Calu3 (cell line): ENCODE measurements at regions not wholly inside any gene's neighbourhood (a gene's known extent, or its start where the extent isn't known, plus 50 kb on each side); places are given as distances from the start of the nearest gene placed in this dataset.

Source experiments
- BruUV-seq: library from RNA; stranded (reverse); fragments of 400-500 nt; replicated peaks from 2 replicates; lab custom pipeline; 2021; lab: Mats Ljungman, UMichigan
- CTCF ChIA-PET: fragments of 300-600 bp; sonication (Branson Sonifier 250); formaldehyde crosslinking; loops from one replicate; lab custom pipeline; 2022; ENCODE audit warnings: antibody characterized with exemption; lab: Charles Lee
- DNase-seq: peaks from one replicate; pipeline ENCODE4 v3.0.0; 2022
- H3K27ac Mint-ChIP-seq: one replicate; pipeline ENCODE4 v1.8.0; 2022; ENCODE audit warnings: mixed read lengths; ENCODE audit not compliant: unreplicated experiment
- H3K27me3 Mint-ChIP-seq: one replicate; pipeline ENCODE4 v1.8.0; 2022; ENCODE audit warnings: mixed read lengths; ENCODE audit not compliant: unreplicated experiment
- H3K36me3 Mint-ChIP-seq: one replicate; pipeline ENCODE4 v1.8.0; 2022; ENCODE audit warnings: mild to moderate bottlenecking, moderate library complexity, mixed read lengths; ENCODE audit not compliant: insufficient read depth, unreplicated experiment
- H3K4me1 Mint-ChIP-seq: one replicate; pipeline ENCODE4 v1.8.0; 2022; ENCODE audit warnings: mild to moderate bottlenecking, low read depth, mixed read lengths; ENCODE audit not compliant: unreplicated experiment
- H3K4me3 Mint-ChIP-seq: one replicate; pipeline ENCODE4 v1.8.0; 2022; ENCODE audit warnings: mild to moderate bottlenecking, low read depth, moderate library complexity, mixed read lengths; ENCODE audit not compliant: unreplicated experiment
- H3K9me3 Mint-ChIP-seq: one replicate; pipeline ENCODE4 v1.8.0; 2022; ENCODE audit warnings: low read depth, mixed read lengths; ENCODE audit not compliant: unreplicated experiment
- intact Hi-C: fragments of 100-400 bp; cut with micrococcal nuclease; formaldehyde crosslinking; loops from one replicate; pipeline ENCODE4 v1.10.0; 2022; ENCODE audit not compliant: unreplicated experiment
- TF ChIP-seq, protein P1 (sequence below): fragments of 200-600 bp; IDR thresholded peaks from one replicate; pipeline ENCODE4 v1.8.0; 2022; ENCODE audit warnings: antibody characterized with exemption; ENCODE audit not compliant: unreplicated experiment

DNA sequence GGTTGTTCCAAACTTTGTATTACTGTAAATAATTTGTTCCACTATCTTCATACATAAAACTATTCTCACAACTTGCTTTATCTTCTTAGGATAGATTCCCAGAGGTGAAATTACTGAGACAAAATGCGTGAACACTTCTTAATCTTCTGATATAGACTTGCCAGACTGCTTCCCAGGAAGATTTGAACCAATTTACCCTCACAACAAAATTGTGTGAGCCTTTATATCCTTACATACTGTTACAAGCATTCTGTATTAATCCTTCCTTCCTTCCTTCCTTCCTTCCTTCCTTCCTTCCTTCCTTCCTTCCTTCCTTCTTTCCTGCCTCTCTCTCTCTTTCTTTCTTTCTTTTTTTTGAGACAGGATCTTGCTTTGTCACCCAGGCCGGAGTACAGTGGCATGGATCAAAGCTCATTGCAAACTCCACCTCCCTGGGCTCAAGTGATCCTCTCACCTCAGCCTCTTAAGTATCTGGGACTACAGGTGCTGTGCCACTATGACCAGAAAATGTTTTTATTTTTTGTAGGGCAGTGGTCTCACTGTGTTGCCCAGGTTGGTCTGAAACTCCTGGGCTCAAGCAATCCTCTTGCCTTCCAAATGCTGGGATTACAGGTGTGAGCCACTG, 57.1 kb upstream of the SSR3 start:
- no peaks in the 10 kb centered on the region for H3K9me3 Mint-ChIP-seq
- CTCF ChIA-PET, result no interaction called here
- no peak overlapping the region for H3K4me3 Mint-ChIP-seq
- DNase-seq, result no peak
- H3K36me3 Mint-ChIP-seq, result no peaks in the 10 kb centered on the region
- intact Hi-C loops, result no loop called here
- peaks cover 32% of the 10 kb centered on the region for H3K4me1 Mint-ChIP-seq
- no peaks in the 10 kb centered on the region for H3K27me3 Mint-ChIP-seq
- BruUV-seq, result no TSS peak
- H3K27ac Mint-ChIP-seq, result no peak overlapping the region
- TF ChIP-seq, protein P1, sequence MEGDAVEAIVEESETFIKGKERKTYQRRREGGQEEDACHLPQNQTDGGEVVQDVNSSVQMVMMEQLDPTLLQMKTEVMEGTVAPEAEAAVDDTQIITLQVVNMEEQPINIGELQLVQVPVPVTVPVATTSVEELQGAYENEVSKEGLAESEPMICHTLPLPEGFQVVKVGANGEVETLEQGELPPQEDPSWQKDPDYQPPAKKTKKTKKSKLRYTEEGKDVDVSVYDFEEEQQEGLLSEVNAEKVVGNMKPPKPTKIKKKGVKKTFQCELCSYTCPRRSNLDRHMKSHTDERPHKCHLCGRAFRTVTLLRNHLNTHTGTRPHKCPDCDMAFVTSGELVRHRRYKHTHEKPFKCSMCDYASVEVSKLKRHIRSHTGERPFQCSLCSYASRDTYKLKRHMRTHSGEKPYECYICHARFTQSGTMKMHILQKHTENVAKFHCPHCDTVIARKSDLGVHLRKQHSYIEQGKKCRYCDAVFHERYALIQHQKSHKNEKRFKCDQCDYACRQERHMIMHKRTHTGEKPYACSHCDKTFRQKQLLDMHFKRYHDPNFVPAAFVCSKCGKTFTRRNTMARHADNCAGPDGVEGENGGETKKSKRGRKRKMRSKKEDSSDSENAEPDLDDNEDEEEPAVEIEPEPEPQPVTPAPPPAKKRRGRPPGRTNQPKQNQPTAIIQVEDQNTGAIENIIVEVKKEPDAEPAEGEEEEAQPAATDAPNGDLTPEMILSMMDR, result no peak

GRCh38 chr3:156610154-156610553, 55.2 kb upstream of the SSR3 start:
- H3K4me3 Mint-ChIP-seq, result no peak overlapping the region
- H3K36me3 Mint-ChIP-seq, result peaks cover 11% of the 10 kb centered on the region
- intact Hi-C loops, result no loop called here
- BruUV-seq, result no TSS peak
- H3K9me3 Mint-ChIP-seq, result no peaks in the 10 kb centered on the region
- no peaks in the 10 kb centered on the region for H3K27me3 Mint-ChIP-seq
- no peak for DNase-seq
- H3K27ac Mint-ChIP-seq, result no peak overlapping the region
- TF ChIP-seq, protein P1, result no peak
- CTCF ChIA-PET, result no interaction called here
- peaks cover 36% of the 10 kb centered on the region for H3K4me1 Mint-ChIP-seq

- Mint-ChIP-seq H3K4me1 (peaks cover 32% of the 10 kb centered on the region), H3K27me3 (no peaks in the 10 kb centered on the region), H3K36me3 (peaks cover 11% of the 10 kb centered on the region), H3K4me3 (no peak overlapping the region), H3K27ac (no peak overlapping the region), H3K9me3 (no peaks in the 10 kb centered on the region)
- TF ChIP-seq, protein P1, result no peak
- intact Hi-C loops, result no loop called here
- no TSS peak for BruUV-seq
- CTCF ChIA-PET, result no interaction called here
- DNase-seq, result no peak
Measured at GRCh38 chr3:156609546-156609945, 54.6 kb upstream of the SSR3 start.

- intact Hi-C loops, result no loop called here
- Mint-ChIP-seq H3K4me1 (peaks cover 32% of the 10 kb centered on the region), H3K9me3 (no peaks in the 10 kb centered on the region), H3K27me3 (no peaks in the 10 kb centered on the region), H3K4me3 (no peak overlapping the region), H3K36me3 (peaks cover 11% of the 10 kb centered on the region), H3K27ac (no peak overlapping the region)
- TF ChIP-seq, protein P1, result no peak
- no TSS peak for BruUV-seq
- CTCF ChIA-PET, result no interaction called here
- DNase-seq, result no peak
Measured at GRCh38 chr3:156608601-156609514, 53.9 kb upstream of the SSR3 start.
